ENCODE measurements at regions not wholly inside any gene's neighbourhood (a gene's known extent, or its start where the extent isn't known, plus 50 kb on each side); places are given as distances from the start of the nearest gene placed in this dataset.

- no peak for DNase-seq
- no peaks in the 10 kb centered on the region for H3K9me3 ChIP-seq (ENCODE audit: control insufficient read depth, low read depth, low read length)
- Mint-ChIP-seq H3K27me3 (ENCODE audit: low read depth) (peaks cover 1% of the 10 kb centered on the region), H3K4me1 (peaks cover 9 to 11% of the 10 kb centered on the region in 2 experiments), H3K9me3 (peaks cover 16 to 18% of the 10 kb centered on the region in 2 experiments), H3K27ac (no peak overlapping the region), H3K36me3 (ENCODE audit: insufficient read depth in 1 of 3, low read depth in 3 of 3) (peaks cover 0 to 12% (median 4%) of the 10 kb centered on the region in 3 experiments; a peak in 6 of 7 replicates), H3K4me3 (no peak overlapping the region)
- no peak overlapping the region for H4K8ac ChIP-seq (replicated peaks; ENCODE audit: insufficient read length, low read depth, low read length)
- no peak overlapping the region for H3K4ac ChIP-seq (ENCODE audit: low read depth, low read length)
- WGBS (ENCODE audit: extremely low coverage, insufficient read length, low lambda C conversion rate) = no CpG with 5 or more reads among the region's 1 CpG
- no peak overlapping the region for H3K9ac ChIP-seq (ENCODE audit: extremely low read depth, insufficient read length, low read length)
- no peak overlapping the region for H3K56ac ChIP-seq (ENCODE audit: insufficient read length, low read depth, low read length)
- no peak overlapping the region for H4K5ac ChIP-seq (ENCODE audit: insufficient read length, low read depth, low read length)
- no peak overlapping the region for H2BK12ac ChIP-seq (ENCODE audit: insufficient read length, low read depth, low read length)
- H2AFZ ChIP-seq (ENCODE audit: low read length) = no peak overlapping the region
- H2BK5ac ChIP-seq (ENCODE audit: insufficient read length, low read length) = no peak overlapping the region
- no peaks in the 10 kb centered on the region for H3K4me1 ChIP-seq (ENCODE audit: insufficient read depth, low read length)
- no peak overlapping the region for H3K18ac ChIP-seq (ENCODE audit: insufficient read length, low read depth, low read length)
- no peak overlapping the region for H3K14ac ChIP-seq (ENCODE audit: insufficient read depth, low read length)
- no peak overlapping the region for H3K4me2 ChIP-seq (ENCODE audit: insufficient read depth, insufficient read length, low read length)
- no peak overlapping the region for H3T11ph ChIP-seq (ENCODE audit: low read length)
- no peak overlapping the region for H3K23ac ChIP-seq (ENCODE audit: insufficient read length, low read depth, low read length)
- H2BK20ac ChIP-seq (ENCODE audit: low read depth, low read length, poor library complexity, severe bottlenecking) = no peak overlapping the region
- H3K23me2 ChIP-seq (ENCODE audit: insufficient read length, low read depth, low read length, poor library complexity, severe bottlenecking) = no peaks in the 10 kb centered on the region
- no peak overlapping the region for H4K91ac ChIP-seq (ENCODE audit: insufficient read length, low read depth, low read length)
- no peaks in the 10 kb centered on the region for H4K20me1 ChIP-seq (ENCODE audit: control insufficient read depth, insufficient read depth, insufficient read length)
- H2BK15ac ChIP-seq (ENCODE audit: low read depth, low read length) = no peak overlapping the region
- H3K79me1 ChIP-seq (ENCODE audit: insufficient read depth, low read depth, low read length, poor library complexity, severe bottlenecking) = no peaks in the 10 kb centered on the region
- no peak overlapping the region for H2AK5ac ChIP-seq (ENCODE audit: insufficient read length, low read length)
- H2BK120ac ChIP-seq (ENCODE audit: low read depth, low read length, poor library complexity, severe bottlenecking) = no peak overlapping the region
- no peaks in the 10 kb centered on the region for H3K79me2 ChIP-seq (ENCODE audit: insufficient read depth, low read length)
- H3K27me3 ChIP-seq (ENCODE audit: insufficient read depth, low read length) = no peaks in the 10 kb centered on the region
- TF ChIP-seq, protein P1, sequence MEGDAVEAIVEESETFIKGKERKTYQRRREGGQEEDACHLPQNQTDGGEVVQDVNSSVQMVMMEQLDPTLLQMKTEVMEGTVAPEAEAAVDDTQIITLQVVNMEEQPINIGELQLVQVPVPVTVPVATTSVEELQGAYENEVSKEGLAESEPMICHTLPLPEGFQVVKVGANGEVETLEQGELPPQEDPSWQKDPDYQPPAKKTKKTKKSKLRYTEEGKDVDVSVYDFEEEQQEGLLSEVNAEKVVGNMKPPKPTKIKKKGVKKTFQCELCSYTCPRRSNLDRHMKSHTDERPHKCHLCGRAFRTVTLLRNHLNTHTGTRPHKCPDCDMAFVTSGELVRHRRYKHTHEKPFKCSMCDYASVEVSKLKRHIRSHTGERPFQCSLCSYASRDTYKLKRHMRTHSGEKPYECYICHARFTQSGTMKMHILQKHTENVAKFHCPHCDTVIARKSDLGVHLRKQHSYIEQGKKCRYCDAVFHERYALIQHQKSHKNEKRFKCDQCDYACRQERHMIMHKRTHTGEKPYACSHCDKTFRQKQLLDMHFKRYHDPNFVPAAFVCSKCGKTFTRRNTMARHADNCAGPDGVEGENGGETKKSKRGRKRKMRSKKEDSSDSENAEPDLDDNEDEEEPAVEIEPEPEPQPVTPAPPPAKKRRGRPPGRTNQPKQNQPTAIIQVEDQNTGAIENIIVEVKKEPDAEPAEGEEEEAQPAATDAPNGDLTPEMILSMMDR (conservative IDR thresholded peaks at IDR 0.05) = no peak
- no peak overlapping the region for H3K27ac ChIP-seq (ENCODE audit: insufficient read length, low read depth, low read length)
These were observed 160.3 kb upstream of the TMEM45B start for GRCh38 chr11:129655247-129655832.
